ENCODE measurements at regions not wholly inside any gene's neighbourhood (a gene's known extent, or its start where the extent isn't known, plus 50 kb on each side); places are given as distances from the start of the nearest gene placed in this dataset.

- intact Hi-C loops (cut with micrococcal nuclease; ENCODE audit: unreplicated experiment) (no loop called here), in situ Hi-C loops (cut with HindIII; ENCODE audit: low pct_unique_long_range_greater_than_20kb, low sequenced_read_pairs) (no loop called here)
- no peak for DNase-seq (ENCODE audit: low read depth, low spot score)
- Histone ChIP-seq H3K4me1 (ENCODE audit: control insufficient read depth, insufficient read depth, low read length) (no peaks in the 10 kb centered on the region), H3K9me3 (ENCODE audit: control insufficient read depth, insufficient read depth, low read depth, low read length) (no peaks in the 10 kb centered on the region), H3K27ac (ENCODE audit: low read length) (no peak overlapping the region), H3K27me3 (ENCODE audit: control insufficient read depth, insufficient read depth, low read length) (no peaks in the 10 kb centered on the region), H3K36me3 (ENCODE audit: control insufficient read depth, insufficient read depth, low read length) (no peaks in the 10 kb centered on the region), H3K4me3 (ENCODE audit: low read depth in 2 of 2, low read length in 2 of 2) (no peak overlapping the region)
- POLR2A ChIA-PET, result no interaction called here
- no TSS peak for BruUV-seq (replicated peaks)
- ATAC-seq, result no peak
- CTCF ChIA-PET, result no interaction called here
- TF ChIP-seq CTCF (IDR thresholded peaks at IDR 0.05) (no peak), REST (IDR thresholded peaks at IDR 0.05; ENCODE audit: insufficient read depth in 1 of 2, low read depth in 2 of 2, low read length in 1 of 2) (no peak), POLR2AphosphoS5 (IDR thresholded peaks at IDR 0.05; ENCODE audit: low read depth, low read length) (no peak), SIN3A (IDR thresholded peaks at IDR 0.05; ENCODE audit: borderline replicate concordance, insufficient read depth, low read depth, low read length) (no peak), TCF7L2 (IDR thresholded peaks at IDR 0.05; ENCODE audit: low read depth, low read length) (no peak)
Observed at GRCh38 chr18:22102953-22103646, 66.3 kb upstream of the GATA6 start.

- Histone ChIP-seq H3K36me3 (ENCODE audit: control insufficient read depth, insufficient read depth, low read length) (no peaks in the 10 kb centered on the region), H3K4me1 (ENCODE audit: control insufficient read depth, insufficient read depth, low read length) (no peaks in the 10 kb centered on the region), H3K9me3 (ENCODE audit: control insufficient read depth, insufficient read depth, low read depth, low read length) (no peaks in the 10 kb centered on the region), H3K27ac (ENCODE audit: low read length) (no peak overlapping the region), H3K27me3 (ENCODE audit: control insufficient read depth, insufficient read depth, low read length) (no peaks in the 10 kb centered on the region), H3K4me3 (ENCODE audit: low read depth in 2 of 2, low read length in 2 of 2) (no peak overlapping the region)
- CTCF ChIA-PET, result no interaction called here
- BruUV-seq (replicated peaks), result no TSS peak
- POLR2A ChIA-PET, result no interaction called here
- TF ChIP-seq SIN3A (IDR thresholded peaks at IDR 0.05; ENCODE audit: borderline replicate concordance, insufficient read depth, low read depth, low read length), result no peak
- intact Hi-C loops (cut with micrococcal nuclease; ENCODE audit: unreplicated experiment), result no loop called here
- ATAC-seq, result no peak
- no peak for DNase-seq (ENCODE audit: low read depth, low spot score)
- in situ Hi-C loops (cut with HindIII; ENCODE audit: low pct_unique_long_range_greater_than_20kb, low sequenced_read_pairs), result no loop called here
Observed at GRCh38 chr18:22103647-22104031, 65.8 kb upstream of the GATA6 start.

- BruUV-seq (replicated peaks), result no TSS peak
- intact Hi-C loops (cut with micrococcal nuclease; ENCODE audit: unreplicated experiment) (no loop called here), in situ Hi-C loops (cut with HindIII; ENCODE audit: low pct_unique_long_range_greater_than_20kb, low sequenced_read_pairs) (no loop called here)
- POLR2A ChIA-PET, result no interaction called here
- no peak for DNase-seq (ENCODE audit: low read depth, low spot score)
- CTCF ChIA-PET, result no interaction called here
- H3K27me3 ChIP-seq (ENCODE audit: control insufficient read depth, insufficient read depth, low read length), result no peaks in the 10 kb centered on the region
- ATAC-seq, result no peak
- H3K36me3 ChIP-seq (ENCODE audit: control insufficient read depth, insufficient read depth, low read length), result no peaks in the 10 kb centered on the region
- no peak for TF ChIP-seq POLR2AphosphoS5 (IDR thresholded peaks at IDR 0.05; ENCODE audit: low read depth, low read length)
- no peak for TF ChIP-seq TCF7L2 (IDR thresholded peaks at IDR 0.05; ENCODE audit: low read depth, low read length)
- TF ChIP-seq CTCF (IDR thresholded peaks at IDR 0.05), result no peak
- TF ChIP-seq REST (IDR thresholded peaks at IDR 0.05; ENCODE audit: insufficient read depth in 1 of 2, low read depth in 2 of 2, low read length in 1 of 2), result no peak
- TF ChIP-seq SIN3A (IDR thresholded peaks at IDR 0.05; ENCODE audit: borderline replicate concordance, insufficient read depth, low read depth, low read length), result no peak
- no peak overlapping the region for H3K4me3 ChIP-seq (ENCODE audit: low read depth in 2 of 2, low read length in 2 of 2)
- H3K4me1 ChIP-seq (ENCODE audit: control insufficient read depth, insufficient read depth, low read length), result no peaks in the 10 kb centered on the region
- H3K9me3 ChIP-seq (ENCODE audit: control insufficient read depth, insufficient read depth, low read depth, low read length), result no peaks in the 10 kb centered on the region
- no peak overlapping the region for H3K27ac ChIP-seq (ENCODE audit: low read length)
Observed at GRCh38 chr18:22106536-22107292, 62.7 kb upstream of the GATA6 start.

All from Panc1 (cell line).